K562 (cell line): ENCODE measurements at regions not wholly inside any gene's neighbourhood (a gene's known extent, or its start where the extent isn't known, plus 50 kb on each side); places are given as distances from the start of the nearest gene placed in this dataset.

Experiments used
- C11orf30 ChIP-seq: fragments of 450-650 bp; IDR thresholded peaks from 2 replicates; pipeline ENCODE4 v1.6.1; 2016; ENCODE audit warnings: low read depth, mild to moderate bottlenecking
- CTCF ChIP-seq, 3 experiments: IDR thresholded peaks in 2 of 3; conservative IDR thresholded peaks in 1 of 3; 2 replicates each; pipeline ENCODE4 v1.5.1; 2011 to 2012; ENCODE audit warnings: low read length in 3 of 3, mild to moderate bottlenecking in 3 of 3, control low read depth in 2 of 3, improper control_type of control experiment in 1 of 3, inconsistent platforms in 1 of 3, low read depth in 1 of 3, mixed read lengths in 1 of 3, moderate library complexity in 1 of 3; ENCODE audit not compliant: insufficient read depth in 2 of 3
- EZH2 ChIP-seq: IDR thresholded peaks from 2 replicates; pipeline ENCODE4 v1.6.1; 2012; ENCODE audit warnings: low read depth, mild to moderate bottlenecking, inconsistent platforms, low read length, borderline replicate concordance
- NR1H2 ChIP-seq: sonication (generic); formaldehyde crosslinking; IDR thresholded peaks from 2 replicates; pipeline ENCODE4 v1.4.0; 2020; ENCODE audit warnings: mild to moderate bottlenecking, missing genetic modification reagents
- POLR2G ChIP-seq: fragments of 200-400 bp; formaldehyde crosslinking; IDR thresholded peaks from 2 replicates; pipeline ENCODE4 v1.6.1; 2017; ENCODE audit warnings: low read depth, mild to moderate bottlenecking, antibody characterized with exemption, low read length, moderate library complexity
- ZNF134 ChIP-seq: fragments of 250-450 bp; sonication (Bioruptor Pico); conservative IDR thresholded peaks from 2 replicates; pipeline ENCODE4 v1.4.0; 2020
- ZNF445 ChIP-seq: fragments of 250-450 bp; sonication (Bioruptor Pico); IDR thresholded peaks from 2 replicates; pipeline ENCODE4 v1.4.0; 2020; ENCODE audit warnings: low read depth, mild to moderate bottlenecking, moderate library complexity
- TF ChIP-seq, protein P1 (sequence below): fragments of 450-650 bp; formaldehyde crosslinking; IDR thresholded peaks from 2 replicates; pipeline ENCODE4 v1.4.0; 2022; ENCODE audit warnings: mild to moderate bottlenecking, moderate library complexity

DNA sequence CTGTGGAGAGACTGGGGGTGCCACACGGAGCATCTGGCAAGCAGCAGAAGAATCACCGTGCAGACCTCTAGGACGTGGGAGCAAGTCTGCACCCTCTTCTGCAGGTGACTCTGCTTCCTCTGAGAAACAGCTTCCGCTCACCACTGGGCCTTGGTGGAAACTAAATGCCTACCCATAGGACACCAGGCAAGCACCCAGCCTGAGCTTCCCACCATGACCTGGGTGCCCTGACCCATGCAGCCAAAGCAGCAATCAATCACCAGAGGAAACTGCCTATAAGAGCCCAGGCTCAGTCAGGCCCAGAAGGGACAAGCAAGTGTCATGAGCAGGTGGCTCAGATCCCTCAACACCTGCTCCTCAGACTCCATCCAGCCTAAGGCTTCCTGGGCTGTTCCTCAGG lies 63.4 kb downstream of the IGLL5 start:
- no peak for TF ChIP-seq EZH2
- TF ChIP-seq, protein P1, sequence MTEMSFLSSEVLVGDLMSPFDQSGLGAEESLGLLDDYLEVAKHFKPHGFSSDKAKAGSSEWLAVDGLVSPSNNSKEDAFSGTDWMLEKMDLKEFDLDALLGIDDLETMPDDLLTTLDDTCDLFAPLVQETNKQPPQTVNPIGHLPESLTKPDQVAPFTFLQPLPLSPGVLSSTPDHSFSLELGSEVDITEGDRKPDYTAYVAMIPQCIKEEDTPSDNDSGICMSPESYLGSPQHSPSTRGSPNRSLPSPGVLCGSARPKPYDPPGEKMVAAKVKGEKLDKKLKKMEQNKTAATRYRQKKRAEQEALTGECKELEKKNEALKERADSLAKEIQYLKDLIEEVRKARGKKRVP (CRISPR knock-in tag), result no peak
- TF ChIP-seq C11orf30, result no peak
- TF ChIP-seq ZNF134, result no peak
- no peak for TF ChIP-seq ZNF445 (CRISPR knock-in tag)
- TF ChIP-seq NR1H2 (CRISPR knock-in tag), result no peak
- no peak for TF ChIP-seq POLR2G
- no peak for TF ChIP-seq CTCF (IDR thresholded peaks at IDR 0.05 in 2 of 3, conservative IDR thresholded peaks at IDR 0.05 in 1 of 3; ENCODE audit: insufficient read depth in 2 of 3, low read depth in 1 of 3, low read length in 3 of 3)
